ENCODE measurements at regions not wholly inside any gene's neighbourhood (a gene's known extent, or its start where the extent isn't known, plus 50 kb on each side); places are given as distances from the start of the nearest gene placed in this dataset.

- TF ChIP-seq, protein P1, sequence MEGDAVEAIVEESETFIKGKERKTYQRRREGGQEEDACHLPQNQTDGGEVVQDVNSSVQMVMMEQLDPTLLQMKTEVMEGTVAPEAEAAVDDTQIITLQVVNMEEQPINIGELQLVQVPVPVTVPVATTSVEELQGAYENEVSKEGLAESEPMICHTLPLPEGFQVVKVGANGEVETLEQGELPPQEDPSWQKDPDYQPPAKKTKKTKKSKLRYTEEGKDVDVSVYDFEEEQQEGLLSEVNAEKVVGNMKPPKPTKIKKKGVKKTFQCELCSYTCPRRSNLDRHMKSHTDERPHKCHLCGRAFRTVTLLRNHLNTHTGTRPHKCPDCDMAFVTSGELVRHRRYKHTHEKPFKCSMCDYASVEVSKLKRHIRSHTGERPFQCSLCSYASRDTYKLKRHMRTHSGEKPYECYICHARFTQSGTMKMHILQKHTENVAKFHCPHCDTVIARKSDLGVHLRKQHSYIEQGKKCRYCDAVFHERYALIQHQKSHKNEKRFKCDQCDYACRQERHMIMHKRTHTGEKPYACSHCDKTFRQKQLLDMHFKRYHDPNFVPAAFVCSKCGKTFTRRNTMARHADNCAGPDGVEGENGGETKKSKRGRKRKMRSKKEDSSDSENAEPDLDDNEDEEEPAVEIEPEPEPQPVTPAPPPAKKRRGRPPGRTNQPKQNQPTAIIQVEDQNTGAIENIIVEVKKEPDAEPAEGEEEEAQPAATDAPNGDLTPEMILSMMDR (IDR thresholded peaks at IDR 0.05; ENCODE audit: insufficient read depth, low read length, poor library complexity, severe bottlenecking), result no peak
- no peak for TF ChIP-seq EZH2phosphoT487 (conservative IDR thresholded peaks at IDR 0.05; ENCODE audit: low read length)
Observed at GRCh38 chr2:236415684-236416444, 151.7 kb upstream of the ASB18 start.
